Vagina (tissue), 2 donors: ENCODE measurements at regions not wholly inside any gene's neighbourhood (a gene's known extent, or its start where the extent isn't known, plus 50 kb on each side); places are given as distances from the start of the nearest gene placed in this dataset.
"Not testable (repeated sequence)": the region's sequence is repeated elsewhere in the genome, so short reads cannot be mapped to it uniquely, and the experiment has no call there.

ENCODE experiments used
- POLR2A ChIP-seq, 2 donors: fragments of 450-650 bp; IDR thresholded peaks; one replicate each; pipeline ENCODE4 v1.6.1; 2017; ENCODE audit warnings: antibody characterized with exemption in 2 of 2, mild to moderate bottlenecking in 2 of 2, moderate library complexity in 2 of 2
- TF ChIP-seq, protein P1 (sequence below), 3 experiments: fragments of 450-650 bp in 2 of 3; fragments of 200-600 bp in 1 of 3; sonication (generic) in 1 of 3; IDR thresholded peaks; one replicate each; pipeline ENCODE4 v1.5.1; 2017 to 2019; ENCODE audit warnings: antibody characterized with exemption in 3 of 3, mild to moderate bottlenecking in 2 of 3, moderate library complexity in 2 of 3

DNA sequence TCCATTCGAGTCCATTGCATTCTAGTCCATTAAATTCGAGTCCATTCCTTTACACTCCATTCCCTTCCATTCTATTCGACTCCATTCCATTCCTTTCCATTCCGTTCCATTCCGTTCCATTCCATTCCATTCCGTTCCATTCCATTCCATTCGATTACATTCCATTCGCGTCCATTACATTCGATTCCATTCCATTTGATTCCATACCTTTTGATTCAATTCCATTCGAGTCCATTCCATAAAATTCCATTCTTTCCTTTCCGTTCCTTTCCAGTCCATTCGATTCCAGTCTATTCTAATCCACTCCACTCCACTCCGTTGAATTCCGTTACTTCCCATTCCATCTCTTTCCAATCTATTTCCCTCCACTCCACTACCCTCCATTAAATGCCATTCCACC is 2579.2 kb upstream of the TPTE start:
- TF ChIP-seq, protein P1, sequence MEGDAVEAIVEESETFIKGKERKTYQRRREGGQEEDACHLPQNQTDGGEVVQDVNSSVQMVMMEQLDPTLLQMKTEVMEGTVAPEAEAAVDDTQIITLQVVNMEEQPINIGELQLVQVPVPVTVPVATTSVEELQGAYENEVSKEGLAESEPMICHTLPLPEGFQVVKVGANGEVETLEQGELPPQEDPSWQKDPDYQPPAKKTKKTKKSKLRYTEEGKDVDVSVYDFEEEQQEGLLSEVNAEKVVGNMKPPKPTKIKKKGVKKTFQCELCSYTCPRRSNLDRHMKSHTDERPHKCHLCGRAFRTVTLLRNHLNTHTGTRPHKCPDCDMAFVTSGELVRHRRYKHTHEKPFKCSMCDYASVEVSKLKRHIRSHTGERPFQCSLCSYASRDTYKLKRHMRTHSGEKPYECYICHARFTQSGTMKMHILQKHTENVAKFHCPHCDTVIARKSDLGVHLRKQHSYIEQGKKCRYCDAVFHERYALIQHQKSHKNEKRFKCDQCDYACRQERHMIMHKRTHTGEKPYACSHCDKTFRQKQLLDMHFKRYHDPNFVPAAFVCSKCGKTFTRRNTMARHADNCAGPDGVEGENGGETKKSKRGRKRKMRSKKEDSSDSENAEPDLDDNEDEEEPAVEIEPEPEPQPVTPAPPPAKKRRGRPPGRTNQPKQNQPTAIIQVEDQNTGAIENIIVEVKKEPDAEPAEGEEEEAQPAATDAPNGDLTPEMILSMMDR (IDR thresholded peaks at IDR 0.05), result not testable (repeated sequence)
- not testable (repeated sequence) for TF ChIP-seq POLR2A (IDR thresholded peaks at IDR 0.05)
